ENCODE measurements at regions not wholly inside any gene's neighbourhood (a gene's known extent, or its start where the extent isn't known, plus 50 kb on each side); places are given as distances from the start of the nearest gene placed in this dataset.

DNA sequence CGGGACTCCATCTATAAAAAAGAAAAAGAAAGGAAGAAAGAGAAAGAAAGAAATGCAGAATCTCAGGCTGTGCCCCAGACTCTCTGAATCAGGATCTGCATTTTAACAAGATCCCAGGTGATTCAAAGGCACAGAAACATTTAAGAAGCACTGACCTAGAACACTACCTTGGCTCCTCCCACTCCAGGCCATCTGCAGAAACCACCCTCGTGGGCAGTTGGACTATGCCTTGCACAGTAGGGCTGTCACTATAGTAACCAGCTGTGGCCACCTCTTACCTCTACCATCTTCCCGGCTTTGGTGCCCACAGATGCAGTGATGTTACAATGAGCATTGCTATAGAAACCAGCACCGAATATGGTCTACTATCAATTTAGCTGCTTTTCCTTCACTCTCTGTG is 110.9 kb upstream of the PWP1 start:
- DNase-seq (ENCODE audit: insufficient read length, low spot score) (no peak), FAIRE-seq (no peak)
- TF ChIP-seq, protein P1, sequence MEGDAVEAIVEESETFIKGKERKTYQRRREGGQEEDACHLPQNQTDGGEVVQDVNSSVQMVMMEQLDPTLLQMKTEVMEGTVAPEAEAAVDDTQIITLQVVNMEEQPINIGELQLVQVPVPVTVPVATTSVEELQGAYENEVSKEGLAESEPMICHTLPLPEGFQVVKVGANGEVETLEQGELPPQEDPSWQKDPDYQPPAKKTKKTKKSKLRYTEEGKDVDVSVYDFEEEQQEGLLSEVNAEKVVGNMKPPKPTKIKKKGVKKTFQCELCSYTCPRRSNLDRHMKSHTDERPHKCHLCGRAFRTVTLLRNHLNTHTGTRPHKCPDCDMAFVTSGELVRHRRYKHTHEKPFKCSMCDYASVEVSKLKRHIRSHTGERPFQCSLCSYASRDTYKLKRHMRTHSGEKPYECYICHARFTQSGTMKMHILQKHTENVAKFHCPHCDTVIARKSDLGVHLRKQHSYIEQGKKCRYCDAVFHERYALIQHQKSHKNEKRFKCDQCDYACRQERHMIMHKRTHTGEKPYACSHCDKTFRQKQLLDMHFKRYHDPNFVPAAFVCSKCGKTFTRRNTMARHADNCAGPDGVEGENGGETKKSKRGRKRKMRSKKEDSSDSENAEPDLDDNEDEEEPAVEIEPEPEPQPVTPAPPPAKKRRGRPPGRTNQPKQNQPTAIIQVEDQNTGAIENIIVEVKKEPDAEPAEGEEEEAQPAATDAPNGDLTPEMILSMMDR (IDR thresholded peaks at IDR 0.05; ENCODE audit: insufficient read depth, missing control alignments), result no peak

DNA sequence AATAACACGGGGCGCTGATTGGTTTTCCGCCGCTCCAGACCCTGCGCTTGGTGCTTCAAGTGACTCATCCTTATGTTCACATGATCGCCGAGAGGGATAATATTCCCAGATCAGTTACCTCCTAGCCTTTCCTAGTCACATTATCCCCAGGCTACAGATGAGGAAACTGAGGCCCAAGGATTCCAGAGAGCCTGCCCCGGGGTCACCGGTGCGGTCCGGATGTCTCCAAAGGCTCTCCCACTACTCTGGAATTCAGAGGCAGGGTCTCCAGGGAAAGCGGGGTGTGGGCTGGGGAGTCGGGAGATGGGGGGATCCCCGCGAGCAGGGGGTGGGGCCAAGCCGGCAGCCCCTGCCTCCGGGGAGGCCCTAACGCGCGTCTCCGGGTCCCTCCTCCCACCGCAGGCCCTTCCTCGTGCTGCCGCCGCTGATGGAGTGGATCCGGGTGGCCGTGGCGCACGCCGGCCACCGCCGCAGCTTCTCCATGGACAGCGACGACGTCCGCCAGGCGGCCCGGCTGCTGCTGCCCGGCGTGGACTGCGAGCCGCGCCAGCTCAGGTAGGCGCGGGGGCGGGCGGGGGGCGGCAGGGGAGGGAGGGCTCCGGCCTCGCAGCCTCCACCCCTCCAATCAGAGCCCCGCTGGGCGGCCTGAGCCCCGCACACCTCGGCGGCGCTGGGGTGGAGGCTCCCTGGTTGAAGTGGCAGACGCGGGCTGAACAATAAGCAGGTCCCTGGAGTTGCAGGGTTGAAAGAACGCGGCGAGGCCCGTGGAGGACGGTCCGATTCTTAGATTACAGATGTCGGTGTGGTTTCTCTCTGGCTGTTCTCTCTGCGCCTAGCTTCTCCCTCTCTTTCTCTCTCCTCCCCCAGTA is 104.6 kb upstream of the PWP1 start:
- FAIRE-seq (no peak), DNase-seq (ENCODE audit: insufficient read length, low spot score) (peak; percentile 34)
- TF ChIP-seq, protein P1 (IDR thresholded peaks at IDR 0.05; ENCODE audit: insufficient read depth, missing control alignments), result no peak

DNA sequence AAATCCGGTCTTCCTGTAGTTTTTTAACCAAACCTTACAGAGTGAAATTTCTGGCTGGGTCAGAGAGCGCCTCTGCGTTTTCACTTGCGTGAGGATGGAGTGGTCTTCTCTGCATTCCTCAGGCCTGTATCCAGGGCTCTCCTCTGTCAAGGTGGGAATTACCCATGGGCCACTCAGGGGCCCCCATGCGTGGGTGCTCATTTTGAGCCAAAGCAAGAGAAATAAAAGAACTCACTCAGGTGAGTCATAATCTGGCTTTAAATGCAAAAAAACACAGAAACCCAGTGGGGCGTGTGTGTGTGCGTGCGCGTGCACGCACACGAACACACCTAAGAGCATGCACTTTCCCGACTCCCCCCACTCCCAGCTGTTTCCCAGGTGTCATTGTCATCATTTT is 104.0 kb upstream of the PWP1 start:
- DNase-seq (ENCODE audit: insufficient read length, low spot score), result no peak
- FAIRE-seq, result no peak
- TF ChIP-seq, protein P1 (IDR thresholded peaks at IDR 0.05; ENCODE audit: insufficient read depth, missing control alignments), result no peak

DNA sequence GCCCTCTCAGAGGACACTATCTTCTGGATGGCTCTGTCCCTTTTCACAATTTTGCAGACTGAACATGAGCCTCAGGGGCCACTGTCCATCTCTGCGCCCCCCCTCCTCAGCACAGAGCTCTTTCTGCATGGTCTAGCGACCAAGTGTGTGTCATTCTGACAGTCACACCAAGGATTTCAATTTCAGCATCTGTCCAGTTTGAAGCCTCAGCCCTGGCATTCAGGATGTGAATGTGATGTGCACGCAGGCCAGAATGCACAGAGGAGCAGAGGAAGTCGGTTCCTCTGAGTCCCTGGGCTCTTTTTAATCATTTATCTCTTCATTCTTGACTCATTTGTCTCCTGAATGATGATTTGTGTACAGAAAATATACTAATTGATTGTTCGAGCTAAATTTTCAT is 102.0 kb upstream of the PWP1 start:
- FAIRE-seq (no peak), DNase-seq (ENCODE audit: insufficient read length, low spot score) (no peak)
- TF ChIP-seq, protein P1 (IDR thresholded peaks at IDR 0.05; ENCODE audit: insufficient read depth, missing control alignments), result no peak

DNA sequence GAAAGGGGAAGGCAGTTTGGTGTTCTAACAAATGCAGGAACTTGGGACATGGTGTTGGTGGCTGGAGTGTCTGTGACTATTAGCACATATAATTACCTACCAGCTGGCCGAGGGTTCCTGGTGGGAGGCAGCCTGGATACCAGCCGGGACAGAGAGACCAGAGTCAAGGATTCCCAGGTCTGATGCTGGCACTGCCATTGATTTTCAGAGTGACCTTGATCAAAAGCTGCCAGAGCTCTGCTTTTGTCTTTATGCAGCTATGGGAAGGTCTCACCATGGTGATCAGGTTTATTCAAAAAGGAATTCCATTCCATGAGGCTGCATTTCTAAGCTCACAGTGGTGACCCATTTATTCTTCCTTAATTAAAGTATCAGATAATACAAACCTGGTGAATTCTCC is 101.0 kb upstream of the PWP1 start:
- no peak for FAIRE-seq
- DNase-seq (ENCODE audit: insufficient read length, low spot score), result no peak
- TF ChIP-seq, protein P1 (IDR thresholded peaks at IDR 0.05; ENCODE audit: insufficient read depth, missing control alignments), result no peak

DNA sequence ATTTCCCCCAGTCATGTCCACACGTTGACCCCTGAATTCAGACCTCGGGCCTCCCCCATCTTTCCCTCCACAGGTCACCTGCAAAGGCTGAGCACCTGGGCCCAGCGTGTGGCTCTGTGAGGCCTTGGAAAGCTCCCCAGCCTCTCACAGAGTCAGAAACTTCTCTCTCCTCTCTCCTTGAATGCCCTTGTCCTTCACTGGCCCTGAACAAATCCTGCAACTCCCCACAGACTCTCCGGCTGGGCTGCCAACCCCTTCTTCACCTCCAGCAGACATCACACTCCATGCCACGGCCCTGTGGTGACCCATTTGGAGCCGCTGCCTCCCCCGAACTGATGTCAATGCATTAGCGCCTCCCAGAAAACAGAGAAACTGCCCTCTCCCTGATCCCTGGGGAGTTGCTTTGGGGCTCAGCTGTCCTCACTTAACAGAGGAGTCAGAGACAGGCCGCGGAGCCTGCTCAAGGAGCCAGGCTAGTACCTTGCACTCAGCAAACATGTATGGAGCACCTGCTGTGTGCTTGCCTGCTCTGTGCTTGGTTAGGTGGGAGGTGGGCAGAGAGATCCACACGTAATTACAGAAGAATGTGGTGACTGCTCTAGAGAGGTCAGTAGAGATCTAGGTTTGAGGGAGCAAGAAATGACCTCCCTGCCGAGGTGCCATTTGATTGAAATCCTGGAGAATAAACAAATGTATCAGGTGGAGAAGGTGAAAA is 99.2 kb upstream of the PWP1 start:
- TF ChIP-seq, protein P1 (IDR thresholded peaks at IDR 0.05; ENCODE audit: insufficient read depth, missing control alignments), result no peak
- no peak for FAIRE-seq
- no peak for DNase-seq (ENCODE audit: insufficient read length, low spot score)

DNA sequence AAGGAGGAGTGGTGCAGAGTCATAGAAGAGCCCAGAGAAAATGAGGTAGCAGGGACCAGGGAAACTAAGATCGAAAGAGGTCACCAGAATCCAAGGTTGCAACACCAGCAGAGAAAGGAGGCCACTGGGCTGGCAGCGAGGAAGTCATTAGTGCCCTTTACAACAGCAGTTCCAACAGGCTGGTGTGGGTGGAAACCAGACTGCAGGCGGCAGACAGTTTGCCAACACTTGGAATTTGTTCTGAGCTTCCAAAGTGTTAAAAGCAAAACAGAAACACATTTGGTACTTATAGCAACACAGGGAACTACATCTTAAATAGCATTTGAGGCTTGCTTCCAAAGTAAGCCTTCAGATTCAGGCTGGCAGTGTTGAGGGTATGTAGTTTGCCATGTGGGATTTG is 95.2 kb upstream of the PWP1 start:
- FAIRE-seq (no peak), DNase-seq (ENCODE audit: insufficient read length, low spot score) (no peak)
- TF ChIP-seq, protein P1 (IDR thresholded peaks at IDR 0.05; ENCODE audit: insufficient read depth, missing control alignments), result no peak
